PC-9 (cell line): ENCODE measurements at regions not wholly inside any gene's neighbourhood (a gene's known extent, or its start where the extent isn't known, plus 50 kb on each side); places are given as distances from the start of the nearest gene placed in this dataset.

Experiments
- EZH2 ChIP-seq: fragments of 200-600 bp; sonication (generic); IDR thresholded peaks from 2 replicates; pipeline ENCODE4 v1.8.0; 2017; ENCODE audit warnings: antibody characterized with exemption, low read depth
- TF ChIP-seq, protein P1 (sequence below): fragments of 200-600 bp; sonication (generic); conservative IDR thresholded peaks from 2 replicates; pipeline ENCODE4 v1.6.1; 2017; ENCODE audit warnings: mixed run types, antibody characterized with exemption, mild to moderate bottlenecking, moderate library complexity

- TF ChIP-seq, protein P1, sequence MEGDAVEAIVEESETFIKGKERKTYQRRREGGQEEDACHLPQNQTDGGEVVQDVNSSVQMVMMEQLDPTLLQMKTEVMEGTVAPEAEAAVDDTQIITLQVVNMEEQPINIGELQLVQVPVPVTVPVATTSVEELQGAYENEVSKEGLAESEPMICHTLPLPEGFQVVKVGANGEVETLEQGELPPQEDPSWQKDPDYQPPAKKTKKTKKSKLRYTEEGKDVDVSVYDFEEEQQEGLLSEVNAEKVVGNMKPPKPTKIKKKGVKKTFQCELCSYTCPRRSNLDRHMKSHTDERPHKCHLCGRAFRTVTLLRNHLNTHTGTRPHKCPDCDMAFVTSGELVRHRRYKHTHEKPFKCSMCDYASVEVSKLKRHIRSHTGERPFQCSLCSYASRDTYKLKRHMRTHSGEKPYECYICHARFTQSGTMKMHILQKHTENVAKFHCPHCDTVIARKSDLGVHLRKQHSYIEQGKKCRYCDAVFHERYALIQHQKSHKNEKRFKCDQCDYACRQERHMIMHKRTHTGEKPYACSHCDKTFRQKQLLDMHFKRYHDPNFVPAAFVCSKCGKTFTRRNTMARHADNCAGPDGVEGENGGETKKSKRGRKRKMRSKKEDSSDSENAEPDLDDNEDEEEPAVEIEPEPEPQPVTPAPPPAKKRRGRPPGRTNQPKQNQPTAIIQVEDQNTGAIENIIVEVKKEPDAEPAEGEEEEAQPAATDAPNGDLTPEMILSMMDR, result no peak
- TF ChIP-seq EZH2, result no peak
These were observed 135.5 kb upstream of the TTC14 start for GRCh38 chr3:180466401-180467011.
